Activated CD4-positive, alpha-beta T cell treated with anti-CD3 and anti-CD28 coated beads for 48 hours (primary cell): ENCODE measurements at regions not wholly inside any gene's neighbourhood (a gene's known extent, or its start where the extent isn't known, plus 50 kb on each side); places are given as distances from the start of the nearest gene placed in this dataset.
"Not testable (repeated sequence)": the region's sequence is repeated elsewhere in the genome, so short reads cannot be mapped to it uniquely, and the experiment has no call there.

Source experiments
- DNase-seq: peaks from one replicate; pipeline ENCODE4 v3.0.0-alpha.2; 2020

- no peak for DNase-seq
Observed at GRCh38 chr7:120163449-120163848, 109.5 kb upstream of the KCND2 start.

- no peak for DNase-seq
Observed at GRCh38 chr7:120165227-120165626, 107.7 kb upstream of the KCND2 start.

GRCh38 chr7:120168066-120168465 lies 104.9 kb upstream of the KCND2 start:
- no peak for DNase-seq

GRCh38 chr7:120169996-120170783 lies 102.8 kb upstream of the KCND2 start:
- no peak for DNase-seq

- no peak for DNase-seq
Observed at GRCh38 chr7:120170834-120171233, 102.1 kb upstream of the KCND2 start.

GRCh38 chr7:120171406-120171805 lies 101.6 kb upstream of the KCND2 start:
- DNase-seq = no peak

GRCh38 chr7:120180221-120180620 lies 92.8 kb upstream of the KCND2 start:
- DNase-seq = no peak

GRCh38 chr7:120181499-120181898 lies 91.5 kb upstream of the KCND2 start:
- DNase-seq = no peak

GRCh38 chr7:120184866-120185265 lies 88.1 kb upstream of the KCND2 start:
- DNase-seq = no peak

- no peak for DNase-seq
Observed at GRCh38 chr7:120185940-120186682, 86.9 kb upstream of the KCND2 start.

- DNase-seq = no peak
Observed at GRCh38 chr7:120186688-120187087, 86.3 kb upstream of the KCND2 start.

GRCh38 chr7:120189623-120190022 lies 83.4 kb upstream of the KCND2 start:
- no peak for DNase-seq

- DNase-seq = no peak
Observed at GRCh38 chr7:120190109-120190508, 82.9 kb upstream of the KCND2 start.

GRCh38 chr7:120190566-120190965 lies 82.4 kb upstream of the KCND2 start:
- DNase-seq = no peak

- DNase-seq = not testable (repeated sequence)
Observed at GRCh38 chr7:120191423-120191822, 81.6 kb upstream of the KCND2 start.

GRCh38 chr7:120201290-120201689 lies 71.7 kb upstream of the KCND2 start:
- no peak for DNase-seq

- no peak for DNase-seq
Observed at GRCh38 chr7:120205101-120205500, 67.9 kb upstream of the KCND2 start.

- no peak for DNase-seq
Observed at GRCh38 chr7:120207037-120207436, 65.9 kb upstream of the KCND2 start.

- DNase-seq = no peak
Observed at GRCh38 chr7:120215654-120216053, 57.3 kb upstream of the KCND2 start.

- DNase-seq = no peak
Observed at GRCh38 chr7:120216947-120217346, 56.0 kb upstream of the KCND2 start.

GRCh38 chr7:120218712-120219111 lies 54.3 kb upstream of the KCND2 start:
- no peak for DNase-seq

GRCh38 chr7:120221666-120222065 lies 51.3 kb upstream of the KCND2 start:
- no peak for DNase-seq
